GM19239 (cell line): ENCODE measurements at regions not wholly inside any gene's neighbourhood (a gene's known extent, or its start where the extent isn't known, plus 50 kb on each side); places are given as distances from the start of the nearest gene placed in this dataset.
"Not testable (repeated sequence)": the region's sequence is repeated elsewhere in the genome, so short reads cannot be mapped to it uniquely, and the experiment has no call there.

ENCODE experiments used
- DNase-seq: peaks from one replicate; pipeline ENCODE4 v3.0.0; 2011; ENCODE audit warnings: low spot score; ENCODE audit not compliant: insufficient read length
- FAIRE-seq: peaks from 2 replicates; lab custom pipeline; 2011; peaks lifted over from hg19 to GRCh38; lab: Jason Lieb, UNC

GRCh38 chr1:90826834-90827233, 109.7 kb upstream of the BARHL2 start:
- FAIRE-seq: no peak
- no peak for DNase-seq

GRCh38 chr1:90826024-90826423, 108.9 kb upstream of the BARHL2 start:
- no peak for DNase-seq
- no peak for FAIRE-seq

GRCh38 chr1:90824551-90824950, 107.4 kb upstream of the BARHL2 start:
- DNase-seq: no peak

GRCh38 chr1:90823686-90824085, 106.6 kb upstream of the BARHL2 start:
- DNase-seq (no peak), FAIRE-seq (no peak)

More at GRCh38 chr1:90824551-90824950, 107.4 kb upstream of the BARHL2 start:
- no peak for FAIRE-seq

- DNase-seq: no peak
- FAIRE-seq: no peak
These were observed 104.8 kb upstream of the BARHL2 start for GRCh38 chr1:90821788-90822359.

GRCh38 chr1:90821152-90821787, 104.2 kb upstream of the BARHL2 start:
- no peak for FAIRE-seq

GRCh38 chr1:90820745-90821144, 103.6 kb upstream of the BARHL2 start:
- FAIRE-seq (no peak), DNase-seq (no peak)

More at GRCh38 chr1:90821152-90821787, 104.2 kb upstream of the BARHL2 start:
- DNase-seq: no peak

- FAIRE-seq (no peak), DNase-seq (no peak)
These were observed 100.3 kb upstream of the BARHL2 start for GRCh38 chr1:90817399-90817798.

GRCh38 chr1:90812237-90812636, 95.1 kb upstream of the BARHL2 start:
- DNase-seq, FAIRE-seq: not testable (repeated sequence)

GRCh38 chr1:90811444-90811950, 94.4 kb upstream of the BARHL2 start:
- FAIRE-seq, DNase-seq: not testable (repeated sequence)

GRCh38 chr1:90810681-90811080, 93.6 kb upstream of the BARHL2 start:
- DNase-seq: no peak

GRCh38 chr1:90809996-90810395, 92.9 kb upstream of the BARHL2 start:
- FAIRE-seq: no peak
- no peak for DNase-seq

More at GRCh38 chr1:90810681-90811080, 93.6 kb upstream of the BARHL2 start:
- FAIRE-seq: no peak

GRCh38 chr1:90809093-90809492, 92.0 kb upstream of the BARHL2 start:
- DNase-seq (no peak), FAIRE-seq (no peak)

- FAIRE-seq: no peak
- no peak for DNase-seq
These were observed 90.2 kb upstream of the BARHL2 start for GRCh38 chr1:90807329-90807728.

GRCh38 chr1:90802622-90803021, 85.5 kb upstream of the BARHL2 start:
- FAIRE-seq (no peak), DNase-seq (no peak)

GRCh38 chr1:90800012-90800717, 83.1 kb upstream of the BARHL2 start:
- no peak for DNase-seq
- no peak for FAIRE-seq

- no peak for FAIRE-seq
- DNase-seq: no peak
These were observed 82.2 kb upstream of the BARHL2 start for GRCh38 chr1:90799326-90799725.

- FAIRE-seq (no peak), DNase-seq (no peak)
These were observed 81.8 kb upstream of the BARHL2 start for GRCh38 chr1:90798883-90799282.

GRCh38 chr1:90798344-90798743, 81.2 kb upstream of the BARHL2 start:
- FAIRE-seq: no peak
- DNase-seq: no peak

- FAIRE-seq (no peak), DNase-seq (no peak)
These were observed 78.3 kb upstream of the BARHL2 start for GRCh38 chr1:90795431-90795830.

- DNase-seq: no peak
- FAIRE-seq: no peak
These were observed 69.6 kb upstream of the BARHL2 start for GRCh38 chr1:90786709-90787108.
